IMR-90 (cell line): ENCODE measurements at regions not wholly inside any gene's neighbourhood (a gene's known extent, or its start where the extent isn't known, plus 50 kb on each side); places are given as distances from the start of the nearest gene placed in this dataset.

Experiments
- BHLHE40 ChIP-seq: fragments of 150-350 bp; IDR thresholded peaks from 2 replicates; pipeline ENCODE4 v1.6.1; 2016; ENCODE audit warnings: mild to moderate bottlenecking, low read depth, low read length
- CTCF ChIP-seq: conservative IDR thresholded peaks from 2 replicates; pipeline ENCODE4 v1.5.1; 2012; ENCODE audit warnings: mild to moderate bottlenecking, low read depth, low read length, improper control_type of control experiment
- FOS ChIP-seq: fragments of 150-350 bp; IDR thresholded peaks from 2 replicates; pipeline ENCODE4 v1.6.1; 2016; ENCODE audit warnings: low read depth, low read length
- MAFK ChIP-seq: IDR thresholded peaks from 2 replicates; pipeline ENCODE4 v1.6.1; 2012; ENCODE audit warnings: low read depth, low read length, improper control_type of control experiment
- MAZ ChIP-seq: IDR thresholded peaks from 2 replicates; pipeline ENCODE4 v1.6.1; 2012; ENCODE audit warnings: low read depth, mild to moderate bottlenecking, low read length, improper control_type of control experiment, moderate library complexity, borderline replicate concordance
- NFE2L2 ChIP-seq: fragments of 150-350 bp; IDR thresholded peaks from 2 replicates; pipeline ENCODE4 v1.6.1; 2016; ENCODE audit warnings: low read depth, mild to moderate bottlenecking, low read length
- POLR2A ChIP-seq: IDR thresholded peaks from 2 replicates; pipeline ENCODE4 v1.6.1; 2012; ENCODE audit warnings: mild to moderate bottlenecking, low read depth, low read length
- RAD21 ChIP-seq: IDR thresholded peaks from 2 replicates; pipeline ENCODE4 v1.6.1; 2012; ENCODE audit warnings: low read length, improper control_type of control experiment
- RCOR1 ChIP-seq: IDR thresholded peaks from 2 replicates; pipeline ENCODE4 v1.6.1; 2012; ENCODE audit warnings: mild to moderate bottlenecking, low read length, improper control_type of control experiment; ENCODE audit not compliant: insufficient replicate concordance
- RFX5 ChIP-seq: IDR thresholded peaks from 2 replicates; pipeline ENCODE4 v1.8.0; 2012; ENCODE audit warnings: low read depth, mild to moderate bottlenecking, low read length, moderate library complexity

- no peak for TF ChIP-seq POLR2A
- TF ChIP-seq MAZ: no peak
- no peak for TF ChIP-seq CTCF
- TF ChIP-seq NFE2L2: no peak
- no peak for TF ChIP-seq RAD21
- TF ChIP-seq BHLHE40: no peak
- TF ChIP-seq RCOR1: no peak
- no peak for TF ChIP-seq MAFK
- no peak for TF ChIP-seq RFX5
- TF ChIP-seq FOS: no peak
Measured at GRCh38 chr18:42365591-42365990, 410.6 kb downstream of the PIK3C3 start.
